Activated CD8-positive, alpha-beta T cell treated with anti-CD3 and anti-CD28 coated beads for 36 hours (primary cell): ENCODE measurements at regions not wholly inside any gene's neighbourhood (a gene's known extent, or its start where the extent isn't known, plus 50 kb on each side); places are given as distances from the start of the nearest gene placed in this dataset.

Experiments
- ATAC-seq: fragments of 200-7000 bp; cut with Tn5 transposase; one replicate; pipeline ENCODE4 v1.10.0; 2021; ENCODE audit warnings: mild to moderate bottlenecking, moderate library complexity
- CTCF ChIA-PET: fragments of 350-600 bp; sonication (Branson Sonifier 250); formaldehyde crosslinking; loops from one replicate; lab custom pipeline; 2021; ENCODE audit warnings: antibody characterized with exemption; lab: Charles Lee
- POLR2A ChIA-PET: fragments of 350-600 bp; sonication (Branson Sonifier 250); formaldehyde crosslinking; loops from one replicate; lab custom pipeline; 2021; ENCODE audit warnings: antibody characterized with exemption; lab: Charles Lee
- DNase-seq: peaks from one replicate; pipeline ENCODE4 v3.0.0-alpha.2; 2020
- H3K27ac Mint-ChIP-seq: one replicate; pipeline ENCODE4 v1.8.0; 2021; ENCODE audit warnings: mild to moderate bottlenecking, mixed read lengths
- H3K27me3 Mint-ChIP-seq: one replicate; pipeline ENCODE4 v1.8.0; 2021; ENCODE audit warnings: mixed read lengths
- H3K36me3 Mint-ChIP-seq: one replicate; pipeline ENCODE4 v1.8.0; 2021; ENCODE audit warnings: low read depth, mixed read lengths
- H3K4me1 Mint-ChIP-seq: one replicate; pipeline ENCODE4 v1.8.0; 2021; ENCODE audit warnings: low read depth, mixed read lengths
- H3K4me3 Mint-ChIP-seq: one replicate; pipeline ENCODE4 v1.8.0; 2021; ENCODE audit warnings: mild to moderate bottlenecking, moderate library complexity, mixed read lengths
- H3K9me3 Mint-ChIP-seq: one replicate; pipeline ENCODE4 v1.8.0; 2021; ENCODE audit warnings: mixed read lengths
- CTCF ChIP-seq: fragments of 200-600 bp; IDR thresholded peaks from one replicate; pipeline ENCODE4 v1.8.0; 2022; ENCODE audit warnings: antibody characterized with exemption, mild to moderate bottlenecking
- intact Hi-C: fragments of 100-400 bp; cut with micrococcal nuclease; formaldehyde crosslinking; loops from one replicate; pipeline ENCODE4 v1.10.0; 2022

GRCh38 chr1:34427170-34427569 lies 250.5 kb downstream of the C1orf94 start:
- intact Hi-C loops: no loop called here
- ChIA-PET CTCF (no interaction called here), POLR2A (no interaction called here)
- ATAC-seq (no peak), DNase-seq (no peak)
- Mint-ChIP-seq H3K36me3 (no peaks in the 10 kb centered on the region), H3K4me1 (no peaks in the 10 kb centered on the region), H3K4me3 (no peak overlapping the region), H3K9me3 (no peaks in the 10 kb centered on the region), H3K27me3 (peaks cover 8% of the 10 kb centered on the region), H3K27ac (no peak overlapping the region)
- no peak for TF ChIP-seq CTCF

- ATAC-seq (no peak), DNase-seq (no peak)
- Mint-ChIP-seq H3K9me3 (no peaks in the 10 kb centered on the region), H3K27ac (no peak overlapping the region), H3K27me3 (peaks cover 3% of the 10 kb centered on the region), H3K4me3 (no peak overlapping the region), H3K36me3 (no peaks in the 10 kb centered on the region), H3K4me1 (no peaks in the 10 kb centered on the region)
- intact Hi-C loops: no loop called here
- CTCF ChIA-PET: no interaction called here
- no peak for TF ChIP-seq CTCF
- POLR2A ChIA-PET: interaction anchor here (0.6 to 1.5 kb wide), 2 partner anchors 11 to 581 kb away, joined by 3 to 4 read pairs; no protein-coding TSS in a partner anchor
These were observed 256.4 kb downstream of the C1orf94 start for GRCh38 chr1:34433099-34433498.

GRCh38 chr1:34436836-34437235 lies 260.1 kb downstream of the C1orf94 start:
- ATAC-seq (no peak), DNase-seq (no peak)
- H3K27ac Mint-ChIP-seq: no peak overlapping the region
- ChIA-PET CTCF (no interaction called here), POLR2A (no interaction called here)
- H3K27me3 Mint-ChIP-seq: peaks cover 8% of the 10 kb centered on the region
- intact Hi-C loops: no loop called here
- TF ChIP-seq CTCF: no peak
- H3K9me3 Mint-ChIP-seq: no peaks in the 10 kb centered on the region
- no peak overlapping the region for H3K4me3 Mint-ChIP-seq
- H3K4me1 Mint-ChIP-seq: no peaks in the 10 kb centered on the region
- no peaks in the 10 kb centered on the region for H3K36me3 Mint-ChIP-seq

- Mint-ChIP-seq H3K27me3 (peaks cover 12% of the 10 kb centered on the region), H3K27ac (no peak overlapping the region), H3K4me1 (no peaks in the 10 kb centered on the region), H3K9me3 (no peaks in the 10 kb centered on the region), H3K4me3 (no peak overlapping the region), H3K36me3 (no peaks in the 10 kb centered on the region)
- intact Hi-C loops: no loop called here
- ChIA-PET POLR2A (no interaction called here), CTCF (no interaction called here)
- no peak for ATAC-seq
- DNase-seq: no peak
- no peak for TF ChIP-seq CTCF
These were observed 264.8 kb downstream of the C1orf94 start for GRCh38 chr1:34441259-34442069.

GRCh38 chr1:34444516-34444915 lies 267.8 kb downstream of the C1orf94 start:
- ChIA-PET POLR2A (interaction anchor here (1.0 kb wide), 1 partner anchor 11 kb away, joined by 3 read pairs; no protein-coding TSS in a partner anchor), CTCF (no interaction called here)
- no peaks in the 10 kb centered on the region for H3K9me3 Mint-ChIP-seq
- peaks cover 12% of the 10 kb centered on the region for H3K27me3 Mint-ChIP-seq
- intact Hi-C loops: no loop called here
- H3K27ac Mint-ChIP-seq: no peak overlapping the region
- H3K4me3 Mint-ChIP-seq: no peak overlapping the region
- DNase-seq (no peak), ATAC-seq (no peak)
- no peaks in the 10 kb centered on the region for H3K36me3 Mint-ChIP-seq
- TF ChIP-seq CTCF: no peak
- no peaks in the 10 kb centered on the region for H3K4me1 Mint-ChIP-seq
